HT-29 (cell line): ENCODE measurements at regions not wholly inside any gene's neighbourhood (a gene's known extent, or its start where the extent isn't known, plus 50 kb on each side); places are given as distances from the start of the nearest gene placed in this dataset.
A peak's percentile ranks its signal among the peaks of the same experiment; 100 is the strongest.
"Not testable (repeated sequence)": the region's sequence is repeated elsewhere in the genome, so short reads cannot be mapped to it uniquely, and the experiment has no call there.

Experiments used
- DNase-seq: peaks from one replicate; pipeline ENCODE4 v3.0.0-alpha.2; 2015; ENCODE audit warnings: low spot score

DNA sequence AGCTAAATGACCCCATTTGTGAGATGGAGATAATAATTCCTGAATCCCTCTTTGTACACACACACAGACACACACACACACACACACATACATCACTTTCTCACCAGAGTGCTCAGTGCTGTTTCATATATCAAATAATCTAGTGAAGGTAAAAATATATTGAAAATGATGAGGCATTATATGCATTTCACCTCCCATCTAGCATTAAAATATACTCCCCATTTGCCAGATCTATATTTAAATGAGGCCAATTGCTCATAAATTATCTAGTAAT lies 490.7 kb upstream of the FLRT2 start:
- no peak for DNase-seq

- DNase-seq: no peak
Observed at GRCh38 chr14:85040046-85040685, 489.8 kb upstream of the FLRT2 start.

- DNase-seq: no peak
Observed at GRCh38 chr14:85041618-85042017, 488.3 kb upstream of the FLRT2 start.

GRCh38 chr14:85042301-85042700 lies 487.6 kb upstream of the FLRT2 start:
- DNase-seq: no peak

DNA sequence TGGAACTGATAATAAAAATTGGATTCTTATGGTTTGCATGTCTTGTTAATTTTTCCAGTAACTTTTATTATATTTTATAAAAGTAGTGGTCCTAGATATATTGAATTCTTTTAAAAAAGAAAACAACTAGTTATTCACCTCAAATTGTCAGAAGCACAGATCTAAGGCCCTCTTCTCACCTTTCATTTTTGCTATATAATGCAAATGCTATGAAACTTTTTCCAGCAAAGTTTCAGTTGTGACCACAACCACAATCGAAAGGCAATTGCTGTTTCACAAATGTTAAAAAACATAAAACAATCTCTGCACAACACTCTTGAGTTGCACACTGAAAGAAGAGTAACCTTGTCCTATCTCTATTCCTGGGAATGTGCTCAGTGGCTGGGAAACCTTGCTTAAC lies 479.8 kb upstream of the FLRT2 start:
- no peak for DNase-seq

GRCh38 chr14:85052646-85053045 lies 477.3 kb upstream of the FLRT2 start:
- no peak for DNase-seq

- DNase-seq: no peak
Observed at GRCh38 chr14:85054178-85054577, 475.8 kb upstream of the FLRT2 start.

- DNase-seq: no peak
Observed at GRCh38 chr14:85056267-85056666, 473.7 kb upstream of the FLRT2 start.

DNA sequence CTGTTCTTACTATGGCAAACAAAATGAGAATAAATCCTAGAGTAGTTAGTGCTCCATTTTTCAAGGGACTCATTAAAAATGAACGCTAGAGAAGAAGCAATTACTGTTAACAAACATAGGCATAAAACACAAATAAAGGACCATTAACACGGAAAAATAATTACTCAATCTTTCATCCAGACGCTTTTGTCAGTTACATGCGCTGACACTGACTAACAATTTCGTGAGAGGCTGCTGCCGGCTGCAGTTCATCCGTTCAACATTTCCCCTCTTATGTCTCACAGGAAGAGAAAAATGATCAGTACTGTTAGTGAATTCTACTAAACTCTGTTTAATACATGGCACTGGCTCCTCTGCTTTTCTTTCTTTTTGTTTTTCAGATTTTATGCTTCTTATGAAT lies 472.7 kb upstream of the FLRT2 start:
- DNase-seq: no peak

DNA sequence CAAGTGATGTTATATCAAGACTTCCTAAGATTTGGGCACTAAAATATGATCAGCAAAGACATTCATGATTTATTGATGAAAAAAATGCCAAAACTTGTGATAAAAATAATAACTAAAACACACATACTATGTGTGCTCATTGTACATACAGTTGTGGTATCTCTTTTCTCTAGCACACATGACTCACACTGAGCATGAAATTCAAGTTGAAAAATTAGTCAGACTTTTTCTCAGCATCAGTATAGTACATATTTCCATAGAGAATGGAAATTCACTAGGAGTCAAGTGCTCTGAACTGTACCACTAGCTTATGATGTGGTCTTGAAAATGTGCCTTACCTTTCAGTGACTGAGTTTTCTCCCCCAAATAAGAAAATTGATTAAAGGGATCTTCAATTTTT lies 471.8 kb upstream of the FLRT2 start:
- DNase-seq: no peak

DNA sequence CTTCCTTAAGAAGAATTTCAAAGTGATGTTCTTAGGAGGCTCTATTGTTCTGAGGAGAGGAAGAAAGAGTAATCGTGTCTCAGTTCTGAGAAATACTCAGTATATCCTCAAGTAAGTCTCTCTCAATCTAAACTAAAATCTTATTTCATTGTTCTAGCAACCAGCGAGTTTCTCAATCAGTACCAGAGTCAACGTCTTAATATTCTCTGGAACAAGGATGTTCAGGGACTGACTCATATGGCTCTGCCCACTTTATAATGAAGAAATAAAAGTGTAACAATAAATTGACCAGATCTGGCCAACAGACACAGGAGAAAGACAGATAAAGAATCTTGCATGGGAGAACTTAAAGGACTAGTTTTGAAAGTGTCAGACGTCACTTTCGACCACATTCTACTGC lies 469.8 kb upstream of the FLRT2 start:
- peak; percentile 3 for DNase-seq

DNA sequence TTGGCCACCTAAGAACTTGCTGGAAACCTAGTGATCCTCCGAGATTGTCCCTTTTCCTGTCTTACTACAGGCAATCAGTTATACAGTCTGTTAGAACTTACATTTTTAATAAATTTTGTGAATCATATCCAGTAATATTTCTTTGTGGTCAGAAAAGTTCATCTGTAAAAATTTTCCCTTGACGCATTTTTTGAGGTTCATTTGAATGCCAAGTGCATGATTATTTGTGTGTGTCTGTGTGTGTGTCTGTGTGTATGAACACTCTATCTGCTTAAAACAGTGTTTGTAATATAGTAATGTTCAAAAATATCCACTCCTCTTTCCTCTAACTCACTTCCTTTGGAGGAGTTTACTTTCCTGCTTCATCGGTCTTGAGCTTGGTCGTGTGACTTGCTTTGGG lies 468.7 kb upstream of the FLRT2 start:
- no peak for DNase-seq

GRCh38 chr14:85063747-85064146 lies 466.2 kb upstream of the FLRT2 start:
- DNase-seq: no peak

DNA sequence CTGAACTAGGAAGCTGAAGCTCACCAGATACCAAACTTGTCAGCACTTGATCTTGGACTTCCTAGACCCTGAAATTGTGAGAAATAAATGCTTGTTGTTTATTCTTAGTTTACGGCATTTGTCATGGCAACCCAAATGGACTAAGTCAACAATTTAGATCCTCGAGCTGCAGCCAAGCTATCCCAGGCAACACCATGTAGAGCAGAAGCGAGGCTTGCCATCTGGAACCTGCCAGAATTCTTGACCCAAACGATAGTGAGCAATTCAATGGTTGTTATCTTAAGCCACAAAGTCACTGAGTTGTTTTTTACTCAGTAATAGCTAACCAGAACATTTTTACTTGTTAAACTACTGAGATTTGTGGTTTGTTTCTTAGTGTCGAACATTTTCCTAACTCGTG lies 458.5 kb upstream of the FLRT2 start:
- no peak for DNase-seq

GRCh38 chr14:85074955-85075354 lies 455.0 kb upstream of the FLRT2 start:
- no peak for DNase-seq

DNA sequence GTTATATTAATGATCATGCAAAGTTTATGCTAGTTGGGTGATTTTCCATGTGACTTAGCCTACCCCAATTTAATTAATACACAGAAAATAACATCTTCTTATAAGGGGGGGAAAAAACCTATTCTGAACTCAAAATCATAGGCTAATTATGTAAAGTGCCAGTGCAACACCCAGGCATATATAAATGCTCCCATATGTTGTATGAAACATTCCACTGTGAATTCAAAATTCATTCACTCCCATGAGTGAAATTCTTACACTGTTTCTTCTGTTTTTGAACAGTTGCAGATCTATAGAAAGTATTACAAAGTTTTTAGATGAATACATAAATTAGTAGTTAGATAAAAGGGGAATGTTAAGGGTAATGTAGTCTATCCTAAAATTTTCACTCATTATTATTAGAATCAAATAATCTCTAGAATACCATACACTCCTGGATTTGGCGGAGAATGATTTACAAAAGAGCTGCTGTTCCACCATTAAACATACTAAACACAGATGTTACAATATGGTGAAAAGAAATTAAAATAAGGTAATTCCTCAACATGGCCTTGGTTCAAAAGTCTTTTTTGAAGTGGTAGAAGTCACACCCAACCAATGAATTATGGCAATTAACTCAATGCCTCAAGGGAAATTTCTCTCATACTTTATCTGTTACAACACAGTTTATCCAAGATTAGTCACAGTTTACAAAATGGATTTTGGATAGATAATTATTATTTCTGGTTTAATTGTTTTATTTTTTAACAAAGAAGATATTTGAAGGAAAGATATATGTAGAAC lies 454.1 kb upstream of the FLRT2 start:
- no peak for DNase-seq

- DNase-seq: not testable (repeated sequence)
Observed at GRCh38 chr14:85077716-85078115, 452.2 kb upstream of the FLRT2 start.

- no peak for DNase-seq
Observed at GRCh38 chr14:85079842-85080730, 449.9 kb upstream of the FLRT2 start.

GRCh38 chr14:85084344-85084743 lies 445.6 kb upstream of the FLRT2 start:
- no peak for DNase-seq

DNA sequence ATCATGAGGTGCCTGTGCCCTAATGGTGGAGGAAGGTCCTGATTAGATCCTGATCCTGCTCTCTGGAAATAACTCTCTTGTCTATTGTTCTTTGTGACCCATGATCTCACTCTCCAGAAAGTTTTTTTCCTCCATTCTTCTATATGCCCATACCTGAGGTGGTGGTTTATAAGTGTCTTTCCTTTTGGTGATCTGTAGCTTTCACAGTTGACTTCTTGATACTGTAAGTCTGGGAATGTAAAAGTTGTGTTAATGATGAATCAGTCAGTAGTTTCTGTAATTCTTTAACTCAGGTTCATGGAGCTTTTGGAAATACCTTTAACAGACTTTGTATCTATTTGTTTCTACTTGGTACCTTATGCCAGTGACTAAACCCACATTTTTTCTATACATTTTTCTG lies 444.0 kb upstream of the FLRT2 start:
- DNase-seq: no peak

- DNase-seq: no peak
Observed at GRCh38 chr14:85087201-85087600, 442.7 kb upstream of the FLRT2 start.

DNA sequence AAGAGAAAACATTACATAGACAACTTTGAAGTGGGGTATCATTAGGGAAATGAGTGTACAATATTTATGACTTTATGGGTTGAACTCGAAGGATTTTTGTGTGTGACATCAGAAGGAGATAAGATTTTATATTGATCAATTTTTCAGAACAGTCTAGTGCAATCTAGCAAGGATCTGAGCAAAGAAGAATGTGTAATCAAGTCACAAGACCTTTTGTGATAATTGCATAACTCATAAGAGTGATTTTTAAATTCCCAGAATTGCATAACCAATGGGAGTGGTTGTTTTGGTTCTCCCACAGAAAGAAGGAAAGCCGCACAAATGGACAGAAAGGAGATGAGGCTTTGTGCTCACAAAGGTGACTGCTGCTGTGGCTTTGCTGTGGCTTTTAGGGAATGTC lies 441.8 kb upstream of the FLRT2 start:
- DNase-seq: no peak

- DNase-seq: no peak
Observed at GRCh38 chr14:85090681-85091080, 439.3 kb upstream of the FLRT2 start.
